PC-3 (cell line): ENCODE measurements at regions not wholly inside any gene's neighbourhood (a gene's known extent, or its start where the extent isn't known, plus 50 kb on each side); places are given as distances from the start of the nearest gene placed in this dataset.

Experiments used
- CTCF ChIP-seq: fragments of 300-600 bp; sonication (generic); conservative IDR thresholded peaks from 2 replicates; pipeline ENCODE4 v1.5.1; 2017; ENCODE audit warnings: antibody characterized with exemption, low read depth, mild to moderate bottlenecking, low read length
- EZH2phosphoT487 ChIP-seq: fragments of 300-600 bp; sonication (generic); IDR thresholded peaks from 2 replicates; pipeline ENCODE4 v1.6.1; 2018; ENCODE audit warnings: mild to moderate bottlenecking, antibody characterized with exemption, low read length, borderline replicate concordance

GRCh38 chr1:25104932-25105561 is 127.3 kb downstream of the SYF2 start:
- no peak for TF ChIP-seq CTCF
- TF ChIP-seq EZH2phosphoT487: no peak
